Osteoblast (primary cell): ENCODE measurements at regions not wholly inside any gene's neighbourhood (a gene's known extent, or its start where the extent isn't known, plus 50 kb on each side); places are given as distances from the start of the nearest gene placed in this dataset.

Experiments
- DNase-seq: peaks from one replicate; pipeline ENCODE4 v3.0.0; 2011; ENCODE audit warnings: low spot score, mixed read lengths; ENCODE audit not compliant: insufficient read length; ENCODE audit errors: missing footprints
- H2AFZ ChIP-seq: 2 replicates; pipeline ENCODE4 v1.6.0; 2011; ENCODE audit warnings: mild to moderate bottlenecking, low read length
- H3K27ac ChIP-seq: 2 replicates; pipeline ENCODE4 v1.5.1; 2011; ENCODE audit warnings: mild to moderate bottlenecking, low read depth, low read length, moderate library complexity
- H3K27me3 ChIP-seq: 2 replicates; pipeline ENCODE4 v1.6.0; 2012; ENCODE audit warnings: mild to moderate bottlenecking, control low read depth, inconsistent platforms, low read length, moderate library complexity; ENCODE audit not compliant: insufficient read depth
- H3K36me3 ChIP-seq: 2 replicates; pipeline ENCODE4 v1.5.1; 2011; ENCODE audit warnings: mild to moderate bottlenecking, low read length, control low read depth, moderate library complexity; ENCODE audit not compliant: insufficient read depth
- H3K4me1 ChIP-seq: 2 replicates; pipeline ENCODE4 v1.5.1; 2011; ENCODE audit warnings: mild to moderate bottlenecking, low read length, control low read depth, moderate library complexity; ENCODE audit not compliant: insufficient read depth
- H3K4me2 ChIP-seq: 2 replicates; pipeline ENCODE4 v1.6.0; 2011; ENCODE audit warnings: mild to moderate bottlenecking, low read length; ENCODE audit not compliant: insufficient read depth
- H3K4me3 ChIP-seq: fragments of 200-600 bp; sonication (generic); 3 replicates; pipeline ENCODE4 v1.5.1; 2012; ENCODE audit warnings: mild to moderate bottlenecking, low read length, inconsistent platforms; ENCODE audit not compliant: insufficient read depth
- H3K79me2 ChIP-seq: 2 replicates; pipeline ENCODE4 v1.6.0; 2012; ENCODE audit warnings: mild to moderate bottlenecking, low read length, control low read depth, inconsistent platforms; ENCODE audit not compliant: insufficient read depth
- H3K9me3 ChIP-seq: 2 replicates; pipeline ENCODE4 v1.5.1; 2011; ENCODE audit warnings: low read depth, low read length, control low read depth
- H4K20me1 ChIP-seq: 2 replicates; pipeline ENCODE4 v1.6.0; 2012; ENCODE audit warnings: mild to moderate bottlenecking, low read length, control low read depth; ENCODE audit not compliant: insufficient read depth
- CTCF ChIP-seq: IDR thresholded peaks from 2 replicates; pipeline ENCODE4 v1.5.1; 2011; ENCODE audit warnings: mild to moderate bottlenecking, low read depth, low read length, moderate library complexity; ENCODE audit errors: extremely low read depth

GRCh38 chr2:6764968-6765723 lies 100.6 kb downstream of the CMPK2 start:
- DNase-seq, result no peak
- no peak for TF ChIP-seq CTCF
- no peaks in the 10 kb centered on the region for H3K4me1 ChIP-seq
- H3K27ac ChIP-seq, result no peak overlapping the region
- H3K9me3 ChIP-seq, result no peaks in the 10 kb centered on the region
- no peak overlapping the region for H3K4me3 ChIP-seq
- no peaks in the 10 kb centered on the region for H3K36me3 ChIP-seq
- no peaks in the 10 kb centered on the region for H3K79me2 ChIP-seq
- no peaks in the 10 kb centered on the region for H3K27me3 ChIP-seq
- no peak overlapping the region for H3K4me2 ChIP-seq
- no peaks in the 10 kb centered on the region for H4K20me1 ChIP-seq
- H2AFZ ChIP-seq, result no peak overlapping the region

DNA sequence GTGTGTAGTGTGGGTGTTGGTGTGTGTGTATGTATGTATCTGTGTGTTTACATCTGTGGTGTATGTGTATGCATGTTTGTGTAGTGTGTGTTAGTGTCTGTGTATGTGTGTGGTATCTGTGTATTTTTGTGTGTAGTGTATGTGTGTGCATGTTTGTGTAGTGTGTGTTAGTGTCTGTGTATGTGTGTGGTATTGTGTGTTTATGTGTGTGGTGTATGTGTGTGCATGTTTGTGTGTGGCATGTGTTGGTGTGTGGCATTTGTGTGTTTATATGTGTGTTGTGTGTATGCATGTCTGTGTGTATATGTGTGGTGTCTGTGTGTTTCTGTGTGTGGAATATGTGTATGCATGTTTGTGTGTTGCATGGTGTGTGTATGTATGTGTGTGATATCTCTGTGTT lies 96.4 kb downstream of the CMPK2 start:
- no peak for TF ChIP-seq CTCF
- no peaks in the 10 kb centered on the region for H4K20me1 ChIP-seq
- no peaks in the 10 kb centered on the region for H3K9me3 ChIP-seq
- no peak overlapping the region for H3K4me3 ChIP-seq
- H3K79me2 ChIP-seq, result no peaks in the 10 kb centered on the region
- no peak overlapping the region for H3K27ac ChIP-seq
- H3K4me2 ChIP-seq, result no peak overlapping the region
- H2AFZ ChIP-seq, result no peak overlapping the region
- H3K27me3 ChIP-seq, result no peaks in the 10 kb centered on the region
- DNase-seq, result no peak
- no peaks in the 10 kb centered on the region for H3K36me3 ChIP-seq
- H3K4me1 ChIP-seq, result no peaks in the 10 kb centered on the region

DNA sequence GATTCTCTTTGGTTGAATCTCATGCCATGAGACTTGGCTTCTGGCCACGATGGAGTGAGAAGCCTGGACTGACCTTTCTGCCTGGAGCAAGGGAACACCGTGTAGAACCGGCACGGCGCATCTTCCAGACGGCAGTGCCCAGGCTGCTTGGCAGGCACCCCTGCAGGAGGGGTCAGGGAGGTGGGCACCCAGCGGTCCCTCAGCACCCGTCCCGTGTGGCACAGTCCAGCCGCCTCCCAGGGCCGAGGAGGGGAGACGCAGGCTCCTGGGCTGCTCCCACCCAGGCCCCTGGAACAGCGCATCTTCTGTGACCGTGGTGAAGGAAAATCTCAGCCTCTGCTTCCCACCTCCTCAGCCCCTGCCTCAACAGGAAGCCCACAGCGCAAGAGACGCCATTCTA lies 95.7 kb downstream of the CMPK2 start:
- Histone ChIP-seq H2AFZ (no peak overlapping the region), H3K9me3 (no peaks in the 10 kb centered on the region), H3K27me3 (no peaks in the 10 kb centered on the region), H3K4me3 (no peak overlapping the region), H3K27ac (no peak overlapping the region), H4K20me1 (no peaks in the 10 kb centered on the region), H3K36me3 (no peaks in the 10 kb centered on the region), H3K4me1 (no peaks in the 10 kb centered on the region), H3K4me2 (no peak overlapping the region), H3K79me2 (no peaks in the 10 kb centered on the region)
- no peak for TF ChIP-seq CTCF
- no peak for DNase-seq

- Histone ChIP-seq H3K79me2 (no peaks in the 10 kb centered on the region), H3K36me3 (no peaks in the 10 kb centered on the region), H3K27ac (no peak overlapping the region), H3K4me2 (no peak overlapping the region), H3K4me3 (no peak overlapping the region), H3K4me1 (no peaks in the 10 kb centered on the region), H2AFZ (no peak overlapping the region), H3K9me3 (no peaks in the 10 kb centered on the region), H4K20me1 (no peaks in the 10 kb centered on the region), H3K27me3 (no peaks in the 10 kb centered on the region)
- DNase-seq, result no peak
- TF ChIP-seq CTCF, result no peak
Measured at GRCh38 chr2:6771634-6772611, 93.8 kb downstream of the CMPK2 start.
